HCT116 (cell line): ENCODE measurements at regions not wholly inside any gene's neighbourhood (a gene's known extent, or its start where the extent isn't known, plus 50 kb on each side); places are given as distances from the start of the nearest gene placed in this dataset.

Experiments
- CBX3 ChIP-seq: IDR thresholded peaks from 2 replicates; pipeline ENCODE4 v1.6.1; 2012; ENCODE audit warnings: low read depth
- FOSL1 ChIP-seq: IDR thresholded peaks from 2 replicates; pipeline ENCODE4 v1.6.1; 2012; ENCODE audit warnings: low read depth
- POLR2A ChIP-seq: IDR thresholded peaks from 2 replicates; pipeline ENCODE4 v1.7.0; 2011; ENCODE audit warnings: borderline replicate concordance; ENCODE audit not compliant: insufficient read depth, insufficient read length; ENCODE audit errors: extremely low read depth
- RAD21 ChIP-seq: IDR thresholded peaks from 2 replicates; pipeline ENCODE4 v1.6.1; 2012; ENCODE audit warnings: low read depth, mild to moderate bottlenecking
- ZFX ChIP-seq: fragments of 450-650 bp; IDR thresholded peaks from 2 replicates; pipeline ENCODE4 v1.6.1; 2017
- TF ChIP-seq, protein P1 (sequence below), 3 experiments: fragments of 200-600 bp in 1 of 3; sonication (generic) in 1 of 3; IDR thresholded peaks in 2 of 3; conservative IDR thresholded peaks in 1 of 3; 2 replicates each; pipeline ENCODE4 v1.5.1; 2012 to 2017; ENCODE audit warnings: low read depth in 2 of 3, low read length in 2 of 3, antibody characterized with exemption in 1 of 3, borderline replicate concordance in 1 of 3, control low read depth in 1 of 3, mild to moderate bottlenecking in 1 of 3, mixed read lengths in 1 of 3, mixed run types in 1 of 3, moderate library complexity in 1 of 3; ENCODE audit not compliant: insufficient read depth in 1 of 3
- TF ChIP-seq, protein P2 (sequence below): IDR thresholded peaks from 2 replicates; pipeline ENCODE4 v1.6.1; 2011; ENCODE audit warnings: mild to moderate bottlenecking, low read length, moderate library complexity; ENCODE audit not compliant: insufficient replicate concordance; ENCODE audit errors: extremely low read depth
- TF ChIP-seq, protein P3 (sequence below): IDR thresholded peaks from 2 replicates; pipeline ENCODE4 v1.6.1; 2012
- TF ChIP-seq, protein P4 (sequence below): IDR thresholded peaks from 2 replicates; pipeline ENCODE4 v1.6.1; 2012; ENCODE audit warnings: low read depth

DNA sequence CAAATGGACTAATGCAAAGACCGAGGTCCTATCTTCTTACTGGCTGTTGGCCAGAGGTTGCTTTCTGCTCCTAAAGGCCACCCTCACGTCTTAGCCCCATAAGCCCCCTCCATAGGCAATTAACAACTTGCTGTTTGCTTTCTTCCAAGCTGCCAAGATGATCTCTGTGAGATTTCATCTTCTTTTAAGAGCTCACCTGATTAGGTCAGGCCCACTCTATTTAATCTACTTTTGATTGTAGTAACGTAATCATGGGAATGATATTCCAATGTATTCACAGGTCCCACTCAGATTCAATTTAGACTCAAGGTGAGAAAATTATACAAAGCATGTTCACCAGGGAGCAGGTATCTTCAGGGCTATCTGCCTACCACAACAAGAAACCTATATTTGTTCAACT, 84.4 kb upstream of the RAD23B start:
- TF ChIP-seq, protein P1, sequence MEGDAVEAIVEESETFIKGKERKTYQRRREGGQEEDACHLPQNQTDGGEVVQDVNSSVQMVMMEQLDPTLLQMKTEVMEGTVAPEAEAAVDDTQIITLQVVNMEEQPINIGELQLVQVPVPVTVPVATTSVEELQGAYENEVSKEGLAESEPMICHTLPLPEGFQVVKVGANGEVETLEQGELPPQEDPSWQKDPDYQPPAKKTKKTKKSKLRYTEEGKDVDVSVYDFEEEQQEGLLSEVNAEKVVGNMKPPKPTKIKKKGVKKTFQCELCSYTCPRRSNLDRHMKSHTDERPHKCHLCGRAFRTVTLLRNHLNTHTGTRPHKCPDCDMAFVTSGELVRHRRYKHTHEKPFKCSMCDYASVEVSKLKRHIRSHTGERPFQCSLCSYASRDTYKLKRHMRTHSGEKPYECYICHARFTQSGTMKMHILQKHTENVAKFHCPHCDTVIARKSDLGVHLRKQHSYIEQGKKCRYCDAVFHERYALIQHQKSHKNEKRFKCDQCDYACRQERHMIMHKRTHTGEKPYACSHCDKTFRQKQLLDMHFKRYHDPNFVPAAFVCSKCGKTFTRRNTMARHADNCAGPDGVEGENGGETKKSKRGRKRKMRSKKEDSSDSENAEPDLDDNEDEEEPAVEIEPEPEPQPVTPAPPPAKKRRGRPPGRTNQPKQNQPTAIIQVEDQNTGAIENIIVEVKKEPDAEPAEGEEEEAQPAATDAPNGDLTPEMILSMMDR (IDR thresholded peaks at IDR 0.05 in 2 of 3, conservative IDR thresholded peaks at IDR 0.05 in 1 of 3; ENCODE audit: borderline replicate concordance in 1 of 3, insufficient read depth in 1 of 3, low read depth in 2 of 3, low read length in 2 of 3), result no peak
- TF ChIP-seq, protein P2, sequence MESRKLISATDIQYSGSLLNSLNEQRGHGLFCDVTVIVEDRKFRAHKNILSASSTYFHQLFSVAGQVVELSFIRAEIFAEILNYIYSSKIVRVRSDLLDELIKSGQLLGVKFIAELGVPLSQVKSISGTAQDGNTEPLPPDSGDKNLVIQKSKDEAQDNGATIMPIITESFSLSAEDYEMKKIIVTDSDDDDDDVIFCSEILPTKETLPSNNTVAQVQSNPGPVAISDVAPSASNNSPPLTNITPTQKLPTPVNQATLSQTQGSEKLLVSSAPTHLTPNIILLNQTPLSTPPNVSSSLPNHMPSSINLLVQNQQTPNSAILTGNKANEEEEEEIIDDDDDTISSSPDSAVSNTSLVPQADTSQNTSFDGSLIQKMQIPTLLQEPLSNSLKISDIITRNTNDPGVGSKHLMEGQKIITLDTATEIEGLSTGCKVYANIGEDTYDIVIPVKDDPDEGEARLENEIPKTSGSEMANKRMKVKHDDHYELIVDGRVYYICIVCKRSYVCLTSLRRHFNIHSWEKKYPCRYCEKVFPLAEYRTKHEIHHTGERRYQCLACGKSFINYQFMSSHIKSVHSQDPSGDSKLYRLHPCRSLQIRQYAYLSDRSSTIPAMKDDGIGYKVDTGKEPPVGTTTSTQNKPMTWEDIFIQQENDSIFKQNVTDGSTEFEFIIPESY, result no peak
- TF ChIP-seq FOSL1, result no peak
- TF ChIP-seq CBX3, result no peak
- no peak for TF ChIP-seq POLR2A
- TF ChIP-seq, protein P3, sequence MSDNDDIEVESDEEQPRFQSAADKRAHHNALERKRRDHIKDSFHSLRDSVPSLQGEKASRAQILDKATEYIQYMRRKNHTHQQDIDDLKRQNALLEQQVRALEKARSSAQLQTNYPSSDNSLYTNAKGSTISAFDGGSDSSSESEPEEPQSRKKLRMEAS, result no peak
- TF ChIP-seq, protein P4, sequence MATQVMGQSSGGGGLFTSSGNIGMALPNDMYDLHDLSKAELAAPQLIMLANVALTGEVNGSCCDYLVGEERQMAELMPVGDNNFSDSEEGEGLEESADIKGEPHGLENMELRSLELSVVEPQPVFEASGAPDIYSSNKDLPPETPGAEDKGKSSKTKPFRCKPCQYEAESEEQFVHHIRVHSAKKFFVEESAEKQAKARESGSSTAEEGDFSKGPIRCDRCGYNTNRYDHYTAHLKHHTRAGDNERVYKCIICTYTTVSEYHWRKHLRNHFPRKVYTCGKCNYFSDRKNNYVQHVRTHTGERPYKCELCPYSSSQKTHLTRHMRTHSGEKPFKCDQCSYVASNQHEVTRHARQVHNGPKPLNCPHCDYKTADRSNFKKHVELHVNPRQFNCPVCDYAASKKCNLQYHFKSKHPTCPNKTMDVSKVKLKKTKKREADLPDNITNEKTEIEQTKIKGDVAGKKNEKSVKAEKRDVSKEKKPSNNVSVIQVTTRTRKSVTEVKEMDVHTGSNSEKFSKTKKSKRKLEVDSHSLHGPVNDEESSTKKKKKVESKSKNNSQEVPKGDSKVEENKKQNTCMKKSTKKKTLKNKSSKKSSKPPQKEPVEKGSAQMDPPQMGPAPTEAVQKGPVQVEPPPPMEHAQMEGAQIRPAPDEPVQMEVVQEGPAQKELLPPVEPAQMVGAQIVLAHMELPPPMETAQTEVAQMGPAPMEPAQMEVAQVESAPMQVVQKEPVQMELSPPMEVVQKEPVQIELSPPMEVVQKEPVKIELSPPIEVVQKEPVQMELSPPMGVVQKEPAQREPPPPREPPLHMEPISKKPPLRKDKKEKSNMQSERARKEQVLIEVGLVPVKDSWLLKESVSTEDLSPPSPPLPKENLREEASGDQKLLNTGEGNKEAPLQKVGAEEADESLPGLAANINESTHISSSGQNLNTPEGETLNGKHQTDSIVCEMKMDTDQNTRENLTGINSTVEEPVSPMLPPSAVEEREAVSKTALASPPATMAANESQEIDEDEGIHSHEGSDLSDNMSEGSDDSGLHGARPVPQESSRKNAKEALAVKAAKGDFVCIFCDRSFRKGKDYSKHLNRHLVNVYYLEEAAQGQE, result no peak
- no peak for TF ChIP-seq RAD21
- no peak for TF ChIP-seq ZFX
